ENCODE measurements at regions not wholly inside any gene's neighbourhood (a gene's known extent, or its start where the extent isn't known, plus 50 kb on each side); places are given as distances from the start of the nearest gene placed in this dataset.

DNA sequence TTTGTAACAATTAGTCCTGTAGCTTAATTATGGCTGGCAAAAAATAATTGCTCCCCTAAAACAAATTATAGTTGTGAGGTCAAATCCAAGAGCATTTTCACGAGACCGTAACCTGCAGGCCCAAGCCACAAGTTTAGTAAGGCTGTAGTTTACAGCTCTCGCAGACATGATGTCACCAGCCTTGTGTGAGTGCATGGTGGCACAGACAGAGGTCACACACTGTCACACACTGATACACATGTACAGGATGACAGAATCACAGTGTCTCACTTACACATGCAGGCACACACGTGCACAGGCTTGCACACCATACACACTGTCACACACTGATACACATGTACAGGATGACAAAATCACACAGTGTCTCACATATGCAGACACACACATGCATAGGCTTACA, 518.8 kb downstream of the IRX1 start:
- no peak overlapping the region for H3K27ac ChIP-seq (ENCODE audit: low read depth, low read length)
- TF ChIP-seq CTCF (conservative IDR thresholded peaks at IDR 0.05) = no peak
- H3K36me3 Mint-ChIP-seq (ENCODE audit: low read depth) = no peaks in the 10 kb centered on the region
- H3K27ac Mint-ChIP-seq = no peak overlapping the region
- no peak overlapping the region for H3K4me3 Mint-ChIP-seq
- no peak overlapping the region for H3K9ac ChIP-seq (ENCODE audit: extremely low read depth, low read length, poor library complexity, severe bottlenecking)
- H3K27me3 ChIP-seq (ENCODE audit: control insufficient read depth, insufficient read depth, low read length, poor library complexity, severe bottlenecking) = no peaks in the 10 kb centered on the region
- no peak overlapping the region for H3K4me3 ChIP-seq (ENCODE audit: low read length)
- H3K9me3 Mint-ChIP-seq = no peaks in the 10 kb centered on the region
- H3K9me3 ChIP-seq (ENCODE audit: control insufficient read depth, low read length) = no peaks in the 10 kb centered on the region
- H3K4me1 Mint-ChIP-seq = peaks cover 4% of the 10 kb centered on the region
- 92% methylated on average over 4 of the region's 4 CpGs; no CpG with 5 or more reads in 1 of the 2 experiments for WGBS, 2 experiments (ENCODE audit: insufficient coverage in 1 of 2, insufficient read length in 1 of 2)
- H3K36me3 ChIP-seq (ENCODE audit: control insufficient read depth, insufficient read depth, low read length) = no peaks in the 10 kb centered on the region
- no peak for DNase-seq
- H3K4me1 ChIP-seq (ENCODE audit: control insufficient read depth, insufficient read depth, low read length) = no peaks in the 10 kb centered on the region
- no peaks in the 10 kb centered on the region for H3K27me3 Mint-ChIP-seq (ENCODE audit: insufficient read depth)

GRCh38 chr5:4116834-4117233, 521.2 kb downstream of the IRX1 start:
- no peak for DNase-seq
- Histone ChIP-seq H3K9ac (ENCODE audit: extremely low read depth, low read length, poor library complexity, severe bottlenecking) (no peak overlapping the region), H3K27me3 (ENCODE audit: control insufficient read depth, insufficient read depth, low read length, poor library complexity, severe bottlenecking) (no peaks in the 10 kb centered on the region), H3K36me3 (ENCODE audit: control insufficient read depth, insufficient read depth, low read length) (no peaks in the 10 kb centered on the region), H3K4me1 (ENCODE audit: control insufficient read depth, insufficient read depth, low read length) (no peaks in the 10 kb centered on the region), H3K27ac (ENCODE audit: low read depth, low read length) (no peak overlapping the region), H3K9me3 (ENCODE audit: control insufficient read depth, low read length) (no peaks in the 10 kb centered on the region), H3K4me3 (ENCODE audit: low read length) (no peak overlapping the region)
- Mint-ChIP-seq H3K9me3 (peaks cover 6% of the 10 kb centered on the region), H3K27me3 (ENCODE audit: insufficient read depth) (no peaks in the 10 kb centered on the region), H3K4me3 (no peak overlapping the region), H3K27ac (no peak overlapping the region), H3K4me1 (no peaks in the 10 kb centered on the region), H3K36me3 (ENCODE audit: low read depth) (no peaks in the 10 kb centered on the region)
- 96 to 100% methylated on average over 1 to 3 of the region's 3 CpGs for WGBS, 2 experiments (ENCODE audit: insufficient coverage in 1 of 2, insufficient read length in 1 of 2)
- TF ChIP-seq CTCF (conservative IDR thresholded peaks at IDR 0.05) = no peak

- Histone ChIP-seq H3K27me3 (ENCODE audit: control insufficient read depth, insufficient read depth, low read length, poor library complexity, severe bottlenecking) (no peaks in the 10 kb centered on the region), H3K27ac (ENCODE audit: low read depth, low read length) (no peak overlapping the region), H3K4me1 (ENCODE audit: control insufficient read depth, insufficient read depth, low read length) (no peaks in the 10 kb centered on the region), H3K36me3 (ENCODE audit: control insufficient read depth, insufficient read depth, low read length) (no peaks in the 10 kb centered on the region), H3K9me3 (ENCODE audit: control insufficient read depth, low read length) (no peaks in the 10 kb centered on the region), H3K9ac (ENCODE audit: extremely low read depth, low read length, poor library complexity, severe bottlenecking) (no peak overlapping the region), H3K4me3 (ENCODE audit: low read length) (no peak overlapping the region)
- WGBS, 2 experiments (ENCODE audit: insufficient coverage in 1 of 2, insufficient read length in 1 of 2) = 79 to 93% methylated on average over 4 to 7 of the region's 7 CpGs
- TF ChIP-seq CTCF (conservative IDR thresholded peaks at IDR 0.05) = no peak
- Mint-ChIP-seq H3K36me3 (ENCODE audit: low read depth) (no peaks in the 10 kb centered on the region), H3K4me1 (no peaks in the 10 kb centered on the region), H3K27ac (no peak overlapping the region), H3K9me3 (peaks cover 6% of the 10 kb centered on the region), H3K27me3 (ENCODE audit: insufficient read depth) (no peaks in the 10 kb centered on the region), H3K4me3 (no peak overlapping the region)
- DNase-seq = no peak
Observed at GRCh38 chr5:4124221-4124970, 528.8 kb downstream of the IRX1 start.

Measured in endodermal cell (in vitro differentiated cells).